GM23248 (cell line): ENCODE measurements at regions not wholly inside any gene's neighbourhood (a gene's known extent, or its start where the extent isn't known, plus 50 kb on each side); places are given as distances from the start of the nearest gene placed in this dataset.

Source experiments
- EZH2 ChIP-seq: fragments of 200-600 bp; sonication (generic); IDR thresholded peaks from 2 replicates; pipeline ENCODE4 v1.6.1; 2018; ENCODE audit warnings: antibody characterized with exemption, mild to moderate bottlenecking; ENCODE audit not compliant: insufficient read depth, poor library complexity, severe bottlenecking
- EZH2phosphoT487 ChIP-seq: fragments of 200-600 bp; sonication (generic); IDR thresholded peaks from 2 replicates; pipeline ENCODE4 v1.6.1; 2018; ENCODE audit warnings: antibody characterized with exemption, moderate library complexity, mild to moderate bottlenecking, low read depth; ENCODE audit not compliant: insufficient read depth

GRCh38 chr12:83665634-83666218, 979.0 kb downstream of the TMTC2 start:
- TF ChIP-seq EZH2 (no peak), EZH2phosphoT487 (no peak)
